ENCODE measurements at regions not wholly inside any gene's neighbourhood (a gene's known extent, or its start where the extent isn't known, plus 50 kb on each side); places are given as distances from the start of the nearest gene placed in this dataset.

DNA sequence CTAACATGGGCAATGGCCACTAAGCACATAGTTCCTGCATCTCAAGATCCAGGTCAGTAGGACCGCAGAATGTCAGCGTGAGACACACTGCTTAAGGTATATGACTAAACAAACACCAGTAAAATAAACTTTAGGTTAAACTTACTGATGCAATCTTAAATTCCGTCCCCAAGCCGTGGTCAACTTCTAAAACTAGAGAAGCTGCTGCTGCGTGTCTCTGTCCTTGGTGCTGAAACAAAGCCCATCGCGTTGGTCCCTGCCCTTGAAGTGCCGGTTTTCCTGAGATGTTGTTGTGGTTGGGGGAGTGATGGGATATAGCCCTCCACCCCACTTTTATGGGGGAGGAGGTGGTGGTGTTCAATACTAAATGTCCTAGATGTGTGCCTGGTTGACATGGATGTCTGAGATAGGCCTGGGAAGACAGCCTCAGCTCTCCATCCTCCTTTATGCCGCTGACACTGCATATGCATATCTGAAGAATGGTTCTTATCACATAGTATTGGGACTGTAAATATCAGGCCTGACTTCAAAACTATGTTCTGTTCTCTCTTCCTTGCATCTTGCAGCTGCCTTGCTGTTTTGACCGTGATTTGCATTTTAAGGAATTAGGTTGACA is 72.0 kb upstream of the KCNA3 start:
- TF ChIP-seq EZH2 (IDR thresholded peaks at IDR 0.05; ENCODE audit: borderline replicate concordance, insufficient read depth, low read length, poor library complexity, severe bottlenecking) (no peak), POLR2AphosphoS5 (IDR thresholded peaks at IDR 0.05) (no peak), REST (IDR thresholded peaks at IDR 0.05; ENCODE audit: borderline replicate concordance) (peak; percentile 50)
- Histone ChIP-seq H3K9ac (ENCODE audit: low read length) (no peak overlapping the region), H3K27ac (ENCODE audit: low read length) (no peak overlapping the region), H3F3A (ENCODE audit: insufficient read depth, low read length, poor library complexity, severe bottlenecking) (no peaks in the 10 kb centered on the region), H3K36me3 (ENCODE audit: insufficient read depth, low read length) (no peaks in the 10 kb centered on the region), H3K79me2 (replicated peaks; ENCODE audit: insufficient read depth, low read length) (no peaks in the 10 kb centered on the region), H2AFZ (ENCODE audit: low read depth, low read length) (no peak overlapping the region), H3K9me3 (ENCODE audit: low read length) (no peaks in the 10 kb centered on the region), H3K4me2 (ENCODE audit: low read length) (no peak overlapping the region), H3K27me3 (ENCODE audit: insufficient read depth, low read depth, low read length) (peaks cover 11% of the 10 kb centered on the region), H4K20me1 (ENCODE audit: insufficient read depth) (no peaks in the 10 kb centered on the region), H3K9me2 (ENCODE audit: insufficient read depth, low read length) (no peaks in the 10 kb centered on the region), H3K4me3 (ENCODE audit: low read length) (no peak overlapping the region)

- no peaks in the 10 kb centered on the region for H4K20me1 ChIP-seq (ENCODE audit: insufficient read depth)
- TF ChIP-seq EP300 (conservative IDR thresholded peaks at IDR 0.05; ENCODE audit: poor library complexity, severe bottlenecking) (no peak), REST (IDR thresholded peaks at IDR 0.05; ENCODE audit: borderline replicate concordance) (no peak), EZH2 (IDR thresholded peaks at IDR 0.05; ENCODE audit: borderline replicate concordance, insufficient read depth, low read length, poor library complexity, severe bottlenecking) (no peak), SMC3 (conservative IDR thresholded peaks at IDR 0.05; ENCODE audit: poor library complexity) (no peak), TAF1 (IDR thresholded peaks at IDR 0.05; ENCODE audit: low read depth) (no peak), CTCF (IDR thresholded peaks at IDR 0.05; ENCODE audit: poor library complexity, severe bottlenecking) (no peak), POLR2AphosphoS5 (IDR thresholded peaks at IDR 0.05) (no peak), RAD21 (conservative IDR thresholded peaks at IDR 0.05) (no peak), MXI1 (conservative IDR thresholded peaks at IDR 0.05; ENCODE audit: poor library complexity, severe bottlenecking) (no peak)
- H3K4me2 ChIP-seq (ENCODE audit: low read length): no peak overlapping the region
- H3K36me3 ChIP-seq (ENCODE audit: insufficient read depth, low read length): no peaks in the 10 kb centered on the region
- no peaks in the 10 kb centered on the region for H3K79me2 ChIP-seq (replicated peaks; ENCODE audit: insufficient read depth, low read length)
- no peaks in the 10 kb centered on the region for H3K9me2 ChIP-seq (ENCODE audit: insufficient read depth, low read length)
- no peaks in the 10 kb centered on the region for H3F3A ChIP-seq (ENCODE audit: insufficient read depth, low read length, poor library complexity, severe bottlenecking)
- no peaks in the 10 kb centered on the region for H3K9me3 ChIP-seq (ENCODE audit: low read length)
- no peak overlapping the region for H3K9ac ChIP-seq (ENCODE audit: low read length)
- no peak overlapping the region for H3K27ac ChIP-seq (ENCODE audit: low read length)
- H2AFZ ChIP-seq (ENCODE audit: low read depth, low read length): no peak overlapping the region
- peaks cover 11% of the 10 kb centered on the region for H3K27me3 ChIP-seq (ENCODE audit: insufficient read depth, low read depth, low read length)
- H3K4me3 ChIP-seq (ENCODE audit: low read length): no peak overlapping the region
Observed at GRCh38 chr1:110743397-110743796, 68.7 kb upstream of the KCNA3 start.
